ENCODE measurements at regions not wholly inside any gene's neighbourhood (a gene's known extent, or its start where the extent isn't known, plus 50 kb on each side); places are given as distances from the start of the nearest gene placed in this dataset.

DNA sequence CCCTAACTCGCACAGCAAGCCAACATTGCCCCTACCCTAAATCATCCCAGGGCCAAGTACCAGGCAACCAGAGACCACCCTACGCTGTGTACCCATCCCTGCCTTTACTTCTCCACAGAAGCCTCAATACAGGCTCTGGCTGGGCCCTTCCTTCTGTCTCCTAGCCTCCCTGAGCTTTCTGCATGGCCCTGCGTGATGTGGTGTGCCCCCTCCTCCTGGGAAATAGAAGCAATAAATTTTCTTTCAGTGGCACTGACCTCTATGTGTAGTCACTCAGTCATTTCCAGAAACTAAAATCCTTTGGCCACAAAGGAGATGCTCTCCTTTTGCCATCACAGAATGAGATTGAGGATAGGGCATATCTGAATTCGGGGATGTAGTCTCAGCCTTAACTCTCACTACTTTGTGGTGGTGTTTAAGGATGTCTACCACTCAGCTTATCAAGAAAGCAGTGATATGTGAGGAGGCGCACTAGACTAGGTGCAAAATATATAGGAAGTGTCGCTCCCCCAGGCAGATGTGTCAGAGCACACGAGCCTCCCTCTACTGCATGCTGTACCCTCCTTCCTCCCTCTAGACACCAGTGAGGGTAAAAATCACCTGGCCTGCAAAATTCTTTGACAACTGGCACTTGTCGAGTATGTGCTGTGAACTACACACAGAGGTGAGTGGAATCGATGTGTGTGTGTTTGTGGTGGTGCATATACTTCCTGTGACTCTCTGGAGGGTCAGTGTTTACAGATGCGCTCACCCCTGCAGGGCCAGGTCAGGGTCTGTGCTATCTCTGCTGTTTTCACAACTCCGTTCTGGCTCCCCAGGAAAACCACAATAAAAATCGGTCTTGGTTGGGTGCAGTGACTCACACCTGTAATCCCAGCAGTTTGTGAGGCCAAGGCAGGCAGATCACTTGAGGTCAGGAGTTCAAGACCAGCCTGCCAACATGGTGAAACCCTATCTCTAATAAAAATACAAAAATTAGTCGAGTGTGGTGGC lies 825.9 kb upstream of the IGFBP3 start:
- in situ Hi-C loops (cut with HindIII; ENCODE audit: low pct_ligation_motif_present, low sequenced_read_pairs): no loop called here
- H3K4me3 ChIP-seq (ENCODE audit: low read depth, low read length): no peak overlapping the region
- H3K27ac ChIP-seq: no peak overlapping the region
- no peak for DNase-seq
- no peaks in the 10 kb centered on the region for H3K36me3 ChIP-seq (replicated peaks)
- no peaks in the 10 kb centered on the region for H3K27me3 ChIP-seq (replicated peaks)
- TF ChIP-seq, protein P1, sequence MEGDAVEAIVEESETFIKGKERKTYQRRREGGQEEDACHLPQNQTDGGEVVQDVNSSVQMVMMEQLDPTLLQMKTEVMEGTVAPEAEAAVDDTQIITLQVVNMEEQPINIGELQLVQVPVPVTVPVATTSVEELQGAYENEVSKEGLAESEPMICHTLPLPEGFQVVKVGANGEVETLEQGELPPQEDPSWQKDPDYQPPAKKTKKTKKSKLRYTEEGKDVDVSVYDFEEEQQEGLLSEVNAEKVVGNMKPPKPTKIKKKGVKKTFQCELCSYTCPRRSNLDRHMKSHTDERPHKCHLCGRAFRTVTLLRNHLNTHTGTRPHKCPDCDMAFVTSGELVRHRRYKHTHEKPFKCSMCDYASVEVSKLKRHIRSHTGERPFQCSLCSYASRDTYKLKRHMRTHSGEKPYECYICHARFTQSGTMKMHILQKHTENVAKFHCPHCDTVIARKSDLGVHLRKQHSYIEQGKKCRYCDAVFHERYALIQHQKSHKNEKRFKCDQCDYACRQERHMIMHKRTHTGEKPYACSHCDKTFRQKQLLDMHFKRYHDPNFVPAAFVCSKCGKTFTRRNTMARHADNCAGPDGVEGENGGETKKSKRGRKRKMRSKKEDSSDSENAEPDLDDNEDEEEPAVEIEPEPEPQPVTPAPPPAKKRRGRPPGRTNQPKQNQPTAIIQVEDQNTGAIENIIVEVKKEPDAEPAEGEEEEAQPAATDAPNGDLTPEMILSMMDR (IDR thresholded peaks at IDR 0.05; ENCODE audit: low read depth, low read length, missing control alignments): no peak

DNA sequence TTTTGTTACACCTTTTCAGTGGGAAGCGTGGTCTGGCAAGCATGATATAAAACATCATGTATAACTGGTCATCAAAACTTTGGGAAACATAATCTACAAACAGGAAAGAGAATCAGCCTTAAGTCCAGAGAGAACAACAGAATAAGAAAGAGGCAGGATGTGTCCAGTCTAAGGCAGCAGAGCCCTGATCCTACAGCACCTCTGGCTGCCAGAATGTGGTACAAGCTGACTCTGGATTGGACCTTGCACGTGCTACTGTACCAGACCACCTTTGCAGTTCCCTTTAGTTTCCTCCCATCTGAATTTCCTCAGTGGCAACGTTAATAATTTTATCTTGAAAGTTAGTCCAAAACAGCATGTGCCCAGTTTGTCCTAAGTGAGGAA lies 824.6 kb upstream of the IGFBP3 start:
- Histone ChIP-seq H3K4me3 (ENCODE audit: low read depth, low read length) (no peak overlapping the region), H3K36me3 (replicated peaks) (no peaks in the 10 kb centered on the region), H3K27me3 (replicated peaks) (no peaks in the 10 kb centered on the region), H3K27ac (no peak overlapping the region)
- no peak for DNase-seq
- TF ChIP-seq, protein P1 (IDR thresholded peaks at IDR 0.05; ENCODE audit: low read depth, low read length, missing control alignments): peak; percentile 47
- in situ Hi-C loops (cut with HindIII; ENCODE audit: low pct_ligation_motif_present, low sequenced_read_pairs): no loop called here

DNA sequence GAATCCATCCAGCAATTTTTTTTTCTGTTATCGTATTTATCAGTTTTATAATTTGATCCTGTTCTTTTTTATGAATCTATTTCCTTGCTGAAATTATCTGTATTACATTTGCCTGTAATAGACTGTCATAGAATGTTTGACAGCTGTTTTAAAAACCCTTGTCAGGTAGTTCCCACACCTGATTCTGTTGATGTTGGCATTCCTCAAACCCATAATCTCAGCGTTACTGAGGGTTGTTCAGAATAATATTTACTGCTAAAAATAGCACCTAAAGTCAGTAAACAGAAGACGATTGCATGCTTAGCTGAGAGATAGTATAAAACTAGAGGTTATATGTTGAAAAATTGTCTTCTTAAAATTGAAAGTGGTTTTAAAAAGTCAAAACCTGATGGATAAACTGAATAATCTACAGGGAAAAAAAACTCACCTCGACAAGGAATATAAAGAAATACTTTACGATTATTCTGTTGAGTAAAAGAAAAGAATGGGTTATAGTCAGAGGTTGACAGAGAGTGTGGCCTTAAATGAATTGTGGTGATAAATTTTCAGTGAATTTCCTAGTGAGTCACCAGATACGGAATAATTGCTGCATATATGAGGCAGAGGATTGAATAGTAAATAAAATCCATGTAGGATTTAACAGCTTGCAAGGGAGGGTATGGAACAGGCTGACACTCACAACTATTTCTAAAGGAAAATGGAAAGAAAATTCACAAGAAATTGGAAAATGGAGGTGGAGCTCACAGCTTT lies 824.1 kb upstream of the IGFBP3 start:
- no peak overlapping the region for H3K4me3 ChIP-seq (ENCODE audit: low read depth, low read length)
- no peak for DNase-seq

DNA sequence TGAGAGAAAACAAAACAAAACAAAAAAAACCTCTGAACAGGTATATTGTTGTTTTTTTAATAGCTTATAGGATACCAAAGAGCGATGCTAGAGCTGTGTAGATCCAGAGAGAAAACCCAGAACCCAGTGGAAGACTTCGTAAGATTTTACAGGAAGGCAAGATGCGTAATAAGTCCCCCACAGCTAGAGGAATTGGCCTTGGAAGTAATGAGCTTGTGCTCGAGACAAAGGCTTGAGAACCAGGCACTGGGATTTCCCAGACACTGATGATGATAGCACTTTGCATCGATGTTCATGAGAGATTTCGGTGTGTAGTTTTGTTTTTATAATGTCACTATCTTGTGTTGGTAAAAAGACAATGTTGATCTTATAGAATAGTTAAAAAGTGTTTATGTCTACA lies 821.5 kb upstream of the IGFBP3 start:
- Histone ChIP-seq H3K27me3 (replicated peaks) (no peaks in the 10 kb centered on the region), H3K36me3 (replicated peaks) (no peaks in the 10 kb centered on the region), H3K27ac (no peak overlapping the region), H3K4me3 (ENCODE audit: low read depth, low read length) (no peak overlapping the region)
- TF ChIP-seq, protein P1 (IDR thresholded peaks at IDR 0.05; ENCODE audit: low read depth, low read length, missing control alignments): no peak
- no peak for DNase-seq
- in situ Hi-C loops (cut with HindIII; ENCODE audit: low pct_ligation_motif_present, low sequenced_read_pairs): no loop called here

More for the DNA sequence above, 824.1 kb upstream of the IGFBP3 start:
- H3K27me3 ChIP-seq (replicated peaks): no peaks in the 10 kb centered on the region
- in situ Hi-C loops (cut with HindIII; ENCODE audit: low pct_ligation_motif_present, low sequenced_read_pairs): no loop called here
- H3K36me3 ChIP-seq (replicated peaks): no peaks in the 10 kb centered on the region
- TF ChIP-seq, protein P1 (IDR thresholded peaks at IDR 0.05; ENCODE audit: low read depth, low read length, missing control alignments): no peak
- no peak overlapping the region for H3K27ac ChIP-seq

DNA sequence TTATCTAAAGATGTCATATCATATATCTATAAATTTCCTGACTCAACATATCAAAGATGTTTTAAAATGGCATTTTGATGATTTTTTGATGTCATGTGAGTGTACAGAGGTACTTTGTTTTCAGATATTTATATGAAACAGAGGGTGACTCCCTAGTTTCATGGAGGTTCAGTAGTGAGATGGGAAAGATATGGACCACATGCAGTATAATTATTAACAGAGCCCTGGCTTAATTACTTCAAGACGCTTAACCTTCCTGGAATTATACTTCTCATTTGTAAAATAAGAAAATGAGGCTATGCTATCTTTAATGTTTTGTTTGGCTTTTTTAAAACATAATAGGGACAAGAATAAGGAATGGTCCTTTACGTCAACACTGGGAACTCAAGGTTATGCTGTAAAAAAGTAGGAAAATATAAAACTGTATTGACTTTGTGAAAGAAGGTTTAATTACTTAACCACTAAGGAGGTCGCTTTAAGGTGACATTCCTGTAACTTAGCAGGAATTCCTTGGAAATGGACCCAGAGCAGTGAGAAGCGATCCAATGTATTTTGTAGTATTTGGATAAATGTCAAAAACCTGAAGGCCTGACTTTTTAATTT lies 821.0 kb upstream of the IGFBP3 start:
- H3K4me3 ChIP-seq (ENCODE audit: low read depth, low read length): no peak overlapping the region
- TF ChIP-seq, protein P1 (IDR thresholded peaks at IDR 0.05; ENCODE audit: low read depth, low read length, missing control alignments): no peak
- in situ Hi-C loops (cut with HindIII; ENCODE audit: low pct_ligation_motif_present, low sequenced_read_pairs): no loop called here
- H3K27me3 ChIP-seq (replicated peaks): no peaks in the 10 kb centered on the region
- no peak for DNase-seq
- H3K27ac ChIP-seq: no peak overlapping the region
- no peaks in the 10 kb centered on the region for H3K36me3 ChIP-seq (replicated peaks)

All from brain microvascular endothelial cell (primary cell).